ENCODE measurements at regions not wholly inside any gene's neighbourhood (a gene's known extent, or its start where the extent isn't known, plus 50 kb on each side); places are given as distances from the start of the nearest gene placed in this dataset.

DNA sequence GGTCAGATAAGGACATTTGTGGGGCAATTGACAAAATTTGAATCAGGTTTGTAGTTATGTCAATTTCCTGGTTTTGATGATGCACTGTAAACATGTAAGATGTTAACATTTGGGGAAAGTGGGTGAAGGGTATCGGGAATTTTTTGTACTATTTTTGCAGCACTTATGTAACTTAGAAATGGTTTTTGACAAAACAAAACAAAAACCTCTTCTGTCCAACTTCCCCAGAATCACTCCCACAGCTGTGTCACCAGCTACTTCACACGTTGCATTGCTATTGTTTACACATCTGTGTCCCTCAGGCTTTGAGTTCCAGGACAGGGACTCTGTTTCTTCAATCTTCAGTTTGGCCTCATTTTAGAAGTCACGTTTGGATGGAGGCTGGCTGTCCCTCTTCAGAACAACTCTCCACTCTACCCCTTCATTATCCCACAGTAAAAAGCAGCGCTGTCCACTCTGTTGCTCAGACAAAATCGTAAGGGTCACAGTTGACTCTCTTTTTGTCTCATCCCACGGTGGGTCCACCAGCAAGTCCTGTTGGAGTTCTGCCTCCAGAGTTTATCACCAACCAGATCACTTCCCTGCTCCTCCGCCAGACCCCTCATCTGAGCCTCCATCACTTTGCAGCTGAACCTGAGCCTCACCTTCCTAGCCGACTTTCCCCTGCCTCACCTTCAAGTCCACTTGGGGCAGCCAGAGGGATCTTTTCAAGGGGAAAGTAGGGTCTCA lies 63.2 kb downstream of the NENF start:
- Mint-ChIP-seq H3K36me3 (ENCODE audit: insufficient read depth in 2 of 2) (no peaks in the 10 kb centered on the region), H3K4me3 (no peak overlapping the region), H3K27me3 (ENCODE audit: low read depth) (peaks cover 42% of the 10 kb centered on the region), H3K27ac (no peak overlapping the region), H3K9me3 (no peaks in the 10 kb centered on the region), H3K4me1 (ENCODE audit: low read depth) (no peaks in the 10 kb centered on the region)
- ATAC-seq (replicated peaks in 1 of 2) (no peak), DNase-seq (no peak)

DNA sequence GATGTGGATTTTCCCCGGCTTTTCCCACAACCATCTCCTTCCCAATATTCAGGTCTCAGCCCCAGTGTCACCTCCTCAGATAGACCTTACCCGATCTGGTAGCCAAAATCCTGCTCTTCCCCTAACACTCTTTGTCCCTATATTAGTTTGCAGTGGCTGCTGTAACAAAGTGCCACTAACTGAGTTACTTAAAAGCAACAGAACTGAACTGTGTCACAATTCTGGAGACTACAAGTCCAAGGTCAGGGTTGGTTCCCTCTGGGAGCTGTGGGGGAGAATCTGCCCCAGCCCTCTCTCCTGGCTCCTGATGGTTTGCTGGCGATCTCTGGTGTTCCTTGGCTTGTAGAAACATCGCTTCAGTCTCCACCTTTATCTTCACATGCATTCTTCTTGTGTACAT lies 64.0 kb downstream of the NENF start:
- no peak overlapping the region for H3K27ac Mint-ChIP-seq
- H3K27me3 Mint-ChIP-seq (ENCODE audit: low read depth): peaks cover 35% of the 10 kb centered on the region
- no peaks in the 10 kb centered on the region for H3K36me3 Mint-ChIP-seq (ENCODE audit: insufficient read depth in 2 of 2)
- H3K4me3 Mint-ChIP-seq: no peak overlapping the region
- H3K9me3 Mint-ChIP-seq: peaks cover 0 to 3% of the 10 kb centered on the region in 2 donors
- ATAC-seq (replicated peaks in 1 of 2) (no peak), DNase-seq (no peak)
- H3K4me1 Mint-ChIP-seq (ENCODE audit: low read depth): no peaks in the 10 kb centered on the region

DNA sequence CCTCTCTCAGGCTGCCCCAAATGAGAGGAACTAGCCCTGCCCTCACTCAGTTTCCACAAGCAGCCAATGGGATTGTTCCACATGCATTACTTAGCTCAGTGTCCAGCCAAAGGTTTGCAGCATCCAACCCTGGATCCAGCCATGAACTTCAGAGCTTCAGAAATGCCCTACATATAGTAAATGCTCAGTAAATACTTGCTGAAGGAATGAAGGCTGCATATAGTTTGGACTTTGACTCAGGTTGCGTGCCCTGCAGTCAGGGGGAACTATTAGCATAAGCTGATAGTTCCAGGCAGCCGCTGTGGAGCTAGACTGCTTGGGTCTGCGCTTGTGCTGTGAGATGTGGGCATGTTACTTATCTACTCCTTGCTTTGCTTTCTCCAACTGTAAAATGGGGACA lies 64.8 kb downstream of the NENF start:
- ATAC-seq (replicated peaks in 1 of 2) (no peak), DNase-seq (no peak)
- H3K4me3 Mint-ChIP-seq: no peak overlapping the region
- no peak overlapping the region for H3K27ac Mint-ChIP-seq
- no peaks in the 10 kb centered on the region for H3K36me3 Mint-ChIP-seq (ENCODE audit: insufficient read depth in 2 of 2)
- no peaks in the 10 kb centered on the region for H3K4me1 Mint-ChIP-seq (ENCODE audit: low read depth)
- peaks cover 0 to 3% of the 10 kb centered on the region in 2 donors for H3K9me3 Mint-ChIP-seq
- H3K27me3 Mint-ChIP-seq (ENCODE audit: low read depth): peaks cover 30% of the 10 kb centered on the region

DNA sequence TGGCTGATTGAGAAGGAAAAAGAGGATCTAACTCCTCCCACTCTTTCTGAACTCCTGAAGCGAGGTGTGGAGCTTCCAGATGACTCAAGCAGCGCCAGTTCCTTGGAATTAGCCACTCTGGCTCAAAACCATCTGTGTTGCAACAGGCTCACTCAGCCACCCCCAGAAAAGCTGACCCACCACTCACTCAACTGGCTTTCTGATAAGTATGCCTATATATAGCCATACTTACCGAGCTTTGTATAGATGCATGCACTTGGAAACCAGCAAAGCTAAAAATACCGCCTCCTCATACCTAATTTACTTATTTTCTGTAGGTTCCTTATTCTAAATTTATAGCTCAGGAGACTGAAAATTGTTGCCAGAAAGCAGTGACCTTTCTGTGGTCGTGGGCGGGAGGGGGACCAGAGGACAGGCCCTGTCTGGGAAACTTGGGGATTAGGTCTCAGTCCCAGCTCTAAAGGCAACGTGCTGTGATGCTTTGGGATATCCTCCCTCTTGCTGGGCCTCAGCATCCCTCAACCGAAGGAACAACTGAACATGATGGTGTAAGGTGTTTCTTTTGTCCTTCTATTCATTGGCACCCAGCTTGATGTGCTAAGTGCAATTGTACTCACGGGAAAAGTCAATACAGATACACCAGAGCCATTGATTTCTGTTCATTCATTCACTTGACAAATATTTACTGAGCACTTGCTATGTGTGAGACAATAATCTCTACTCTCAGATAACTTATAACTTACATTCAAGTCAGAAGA lies 65.7 kb downstream of the NENF start:
- H3K27ac Mint-ChIP-seq: no peak overlapping the region
- no peak for DNase-seq
- H3K36me3 Mint-ChIP-seq (ENCODE audit: insufficient read depth in 2 of 2): no peaks in the 10 kb centered on the region
- H3K4me1 Mint-ChIP-seq (ENCODE audit: low read depth): no peaks in the 10 kb centered on the region
- no peak for ATAC-seq (replicated peaks in 1 of 2)
- peaks cover 0 to 3% of the 10 kb centered on the region in 2 donors for H3K9me3 Mint-ChIP-seq
- H3K4me3 Mint-ChIP-seq: no peak overlapping the region
- H3K27me3 Mint-ChIP-seq (ENCODE audit: low read depth): peaks cover 30% of the 10 kb centered on the region

DNA sequence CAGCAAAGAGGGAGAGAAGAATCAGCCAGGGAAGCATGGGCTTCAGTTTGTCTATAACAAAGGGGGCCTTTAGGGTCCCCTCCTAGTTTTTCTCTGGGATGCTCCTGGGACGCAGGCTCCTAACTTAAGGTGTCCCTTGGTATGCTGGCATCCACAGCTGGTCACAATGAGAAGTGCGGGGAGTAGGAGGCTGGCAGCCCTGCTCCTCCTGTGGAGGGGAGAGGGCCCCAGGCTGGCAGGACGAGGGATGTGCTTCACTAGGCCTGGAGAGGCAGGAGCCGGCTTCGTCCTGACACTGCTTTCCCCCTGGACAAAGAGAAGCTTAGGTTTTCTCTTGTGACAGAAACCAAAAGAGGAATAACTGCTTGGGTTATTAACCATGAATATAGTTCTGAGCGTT lies 67.6 kb downstream of the NENF start:
- DNase-seq (no peak), ATAC-seq (replicated peaks in 1 of 2) (no peak)
- no peak overlapping the region for H3K27ac Mint-ChIP-seq
- no peak overlapping the region for H3K4me3 Mint-ChIP-seq
- H3K4me1 Mint-ChIP-seq (ENCODE audit: low read depth): no peaks in the 10 kb centered on the region
- peaks cover 0 to 3% of the 10 kb centered on the region in 2 donors for H3K9me3 Mint-ChIP-seq
- peaks cover 30% of the 10 kb centered on the region for H3K27me3 Mint-ChIP-seq (ENCODE audit: low read depth)
- no peaks in the 10 kb centered on the region for H3K36me3 Mint-ChIP-seq (ENCODE audit: insufficient read depth in 2 of 2)

DNA sequence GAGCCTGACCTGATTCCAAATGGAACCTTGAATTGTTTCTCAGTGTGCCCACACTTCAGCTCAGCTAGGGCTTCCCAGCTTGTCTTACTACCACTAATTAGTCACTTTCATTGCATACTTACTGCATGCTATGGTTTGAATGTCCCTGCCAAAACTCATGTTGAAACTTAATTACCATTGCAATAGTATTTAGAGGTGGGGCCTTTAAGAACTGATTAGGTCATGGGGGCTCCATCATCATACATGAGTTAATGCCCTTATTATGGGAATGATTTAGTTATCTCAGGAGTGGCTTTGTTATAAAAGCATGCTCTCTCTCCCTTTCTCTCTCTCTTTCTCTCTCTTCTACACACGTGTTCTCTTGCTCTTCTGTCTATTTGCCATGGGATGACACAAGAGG lies 68.3 kb downstream of the NENF start:
- DNase-seq (no peak), ATAC-seq (replicated peaks in 1 of 2) (no peak)
- H3K9me3 Mint-ChIP-seq: peaks cover 0 to 3% of the 10 kb centered on the region in 2 donors
- no peak overlapping the region for H3K4me3 Mint-ChIP-seq
- H3K27ac Mint-ChIP-seq: no peak overlapping the region
- no peaks in the 10 kb centered on the region for H3K36me3 Mint-ChIP-seq (ENCODE audit: insufficient read depth in 2 of 2)
- H3K4me1 Mint-ChIP-seq (ENCODE audit: low read depth): no peaks in the 10 kb centered on the region
- peaks cover 27% of the 10 kb centered on the region for H3K27me3 Mint-ChIP-seq (ENCODE audit: low read depth)

DNA sequence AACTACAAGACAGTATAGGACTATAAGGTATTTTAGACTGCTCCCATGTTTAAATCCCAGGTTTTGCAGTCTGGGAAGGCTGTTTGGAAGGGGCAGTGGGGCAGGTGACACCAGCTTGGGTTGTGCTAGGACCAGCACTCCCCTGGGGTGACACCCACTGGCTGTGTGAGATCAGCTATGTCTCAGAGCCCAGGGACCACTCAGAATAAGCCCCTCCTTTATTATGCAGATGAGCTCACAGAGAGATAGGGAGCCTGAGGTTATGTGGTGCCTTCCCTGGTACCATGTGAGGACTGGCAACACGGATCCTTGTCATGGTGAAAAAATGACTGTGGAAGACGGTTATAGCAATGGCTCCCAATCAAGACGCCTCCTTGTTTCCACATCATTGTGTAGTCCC lies 71.0 kb downstream of the NENF start:
- Mint-ChIP-seq H3K4me1 (ENCODE audit: low read depth) (no peaks in the 10 kb centered on the region), H3K27ac (no peak overlapping the region), H3K36me3 (ENCODE audit: insufficient read depth in 2 of 2) (no peaks in the 10 kb centered on the region), H3K27me3 (ENCODE audit: low read depth) (peaks cover 20% of the 10 kb centered on the region), H3K4me3 (no peak overlapping the region), H3K9me3 (peaks cover 0 to 3% of the 10 kb centered on the region in 2 donors)
- DNase-seq (no peak), ATAC-seq (replicated peaks in 1 of 2) (peak; percentile 35 to 57)

DNA sequence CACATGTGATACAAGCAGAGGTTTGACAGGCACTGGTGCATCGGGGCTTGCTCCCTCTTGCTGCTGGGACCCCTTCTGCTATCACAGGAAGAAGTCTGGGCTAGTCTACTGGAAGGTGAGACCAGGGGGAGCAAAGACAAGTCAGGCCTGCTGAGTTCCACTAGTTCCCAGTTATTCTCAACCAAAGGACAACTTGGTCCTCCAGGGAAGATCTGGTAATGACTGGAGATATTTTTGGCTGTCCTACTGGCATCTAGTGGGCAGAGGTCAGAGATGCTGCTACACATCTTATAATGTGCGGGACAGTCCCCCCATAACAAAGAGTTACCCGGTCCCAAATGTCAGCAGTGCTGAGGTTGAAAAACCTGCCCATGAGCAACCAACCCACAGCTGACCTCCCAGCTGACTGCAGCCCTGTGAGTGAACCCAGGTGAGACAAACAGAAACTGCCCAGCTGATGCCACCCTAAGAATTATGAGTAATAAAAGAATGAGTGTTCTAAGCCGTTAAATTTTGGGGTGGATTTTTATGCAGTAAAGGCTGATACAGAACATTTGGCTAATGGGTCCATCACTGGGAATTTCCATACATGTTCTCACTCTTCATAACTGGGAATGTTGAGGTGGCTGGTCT lies 71.6 kb downstream of the NENF start:
- H3K9me3 Mint-ChIP-seq: peaks cover 0 to 3% of the 10 kb centered on the region in 2 donors
- H3K27me3 Mint-ChIP-seq (ENCODE audit: low read depth): peaks cover 15% of the 10 kb centered on the region
- ATAC-seq (replicated peaks in 1 of 2): peak; percentile 74 to 87
- no peak overlapping the region for H3K27ac Mint-ChIP-seq
- H3K4me3 Mint-ChIP-seq: no peak overlapping the region
- H3K4me1 Mint-ChIP-seq (ENCODE audit: low read depth): no peaks in the 10 kb centered on the region
- no peaks in the 10 kb centered on the region for H3K36me3 Mint-ChIP-seq (ENCODE audit: insufficient read depth in 2 of 2)
- DNase-seq: peak; percentile 23

DNA sequence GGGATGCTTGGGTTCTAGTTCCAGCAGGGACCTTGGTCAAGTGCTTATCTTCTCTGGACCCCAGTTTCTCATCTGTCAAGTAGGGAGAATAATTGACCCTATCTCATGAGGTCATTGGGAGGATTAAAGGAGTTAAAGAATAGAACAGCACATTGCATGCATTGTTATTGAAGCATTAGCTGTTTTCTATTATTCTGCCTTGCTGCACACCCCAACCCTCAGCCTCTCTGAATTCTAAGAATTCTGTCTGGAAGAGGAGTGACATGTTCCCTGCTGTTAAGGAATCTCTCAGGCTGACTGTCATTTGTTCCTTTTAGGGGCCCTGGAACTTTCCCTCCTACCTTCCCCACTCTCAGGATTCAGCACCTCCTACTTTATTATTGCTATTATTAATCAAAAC lies 73.9 kb downstream of the NENF start:
- no peak for ATAC-seq (replicated peaks in 1 of 2)
- no peak for DNase-seq
- Mint-ChIP-seq H3K27ac (peak overlapping the region; percentile 31), H3K4me3 (no peak overlapping the region), H3K27me3 (ENCODE audit: low read depth) (peaks cover 12% of the 10 kb centered on the region), H3K9me3 (no peaks in the 10 kb centered on the region), H3K4me1 (ENCODE audit: low read depth) (no peaks in the 10 kb centered on the region), H3K36me3 (ENCODE audit: insufficient read depth in 2 of 2) (no peaks in the 10 kb centered on the region)

DNA sequence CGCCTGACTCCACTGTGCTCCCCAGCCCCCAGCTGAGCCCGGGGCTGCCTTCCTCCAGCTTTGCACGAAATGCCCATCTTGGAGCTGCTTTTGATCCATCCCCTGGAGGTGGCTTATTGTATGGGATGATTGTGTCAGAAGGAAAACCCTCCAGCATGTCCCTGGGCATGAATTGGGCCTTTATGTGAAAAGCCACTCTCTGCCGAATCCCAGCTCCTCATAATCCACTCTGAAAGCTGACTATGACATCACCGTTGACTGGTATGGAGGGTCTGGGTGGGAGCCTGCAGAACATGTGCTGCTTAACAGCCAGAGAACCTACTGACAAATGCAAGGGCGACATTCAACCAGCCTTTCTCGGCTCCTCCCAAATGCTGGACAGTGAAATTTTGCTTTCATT lies 74.6 kb downstream of the NENF start:
- ATAC-seq (replicated peaks in 1 of 2) (no peak), DNase-seq (no peak)
- Mint-ChIP-seq H3K4me1 (ENCODE audit: low read depth) (peaks cover under 1% of the 10 kb centered on the region), H3K36me3 (ENCODE audit: insufficient read depth in 2 of 2) (no peaks in the 10 kb centered on the region), H3K27ac (no peak overlapping the region), H3K9me3 (no peaks in the 10 kb centered on the region), H3K4me3 (no peak overlapping the region), H3K27me3 (ENCODE audit: low read depth) (peaks cover 19% of the 10 kb centered on the region)

DNA sequence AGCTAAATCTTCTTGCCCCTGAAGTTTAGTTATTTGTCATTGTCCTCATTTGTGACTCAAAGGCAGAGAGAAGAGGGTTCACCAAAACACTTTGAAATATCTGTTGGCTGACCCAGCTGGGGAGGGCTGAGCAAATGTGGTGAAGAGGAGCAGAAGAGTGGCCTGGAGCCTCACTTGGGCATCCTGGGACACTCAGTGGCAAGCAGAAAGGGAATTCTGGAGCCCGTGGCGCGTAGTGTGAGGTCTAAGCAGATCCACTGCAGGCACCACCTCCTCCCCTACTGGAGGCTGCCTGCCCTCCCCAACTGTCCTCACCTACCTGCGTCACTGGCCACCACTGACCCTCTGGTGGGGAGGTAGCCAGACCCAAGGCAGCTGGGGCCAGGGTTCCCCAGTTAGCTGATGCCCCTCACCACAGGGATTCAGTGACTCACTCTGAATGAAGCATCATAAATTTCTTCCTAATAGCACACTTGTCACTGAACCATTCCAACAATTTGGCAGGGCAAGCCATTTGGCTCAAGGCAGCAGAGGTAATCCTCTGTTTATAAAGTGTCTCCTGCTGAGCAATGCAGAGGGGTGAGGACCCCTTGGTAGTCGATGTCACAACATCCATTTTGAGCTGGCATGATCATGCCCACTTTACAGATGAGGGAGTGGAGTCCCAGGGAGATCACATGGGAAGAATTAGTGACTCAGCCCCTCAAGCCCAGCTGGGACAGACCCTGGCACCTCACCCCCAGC lies 80.3 kb downstream of the NENF start:
- H3K36me3 Mint-ChIP-seq (ENCODE audit: insufficient read depth in 2 of 2): peaks cover 0 to 1% of the 10 kb centered on the region in 2 donors
- no peak for DNase-seq
- H3K27ac Mint-ChIP-seq: no peak overlapping the region
- ATAC-seq (replicated peaks in 1 of 2): peak; percentile 53 to 60
- peak overlapping the region in 1 of 2 donors; percentile 3 for H3K4me3 Mint-ChIP-seq
- peaks cover 9% of the 10 kb centered on the region for H3K4me1 Mint-ChIP-seq (ENCODE audit: low read depth)
- H3K9me3 Mint-ChIP-seq: no peaks in the 10 kb centered on the region
- peaks cover 61% of the 10 kb centered on the region for H3K27me3 Mint-ChIP-seq (ENCODE audit: low read depth)

DNA sequence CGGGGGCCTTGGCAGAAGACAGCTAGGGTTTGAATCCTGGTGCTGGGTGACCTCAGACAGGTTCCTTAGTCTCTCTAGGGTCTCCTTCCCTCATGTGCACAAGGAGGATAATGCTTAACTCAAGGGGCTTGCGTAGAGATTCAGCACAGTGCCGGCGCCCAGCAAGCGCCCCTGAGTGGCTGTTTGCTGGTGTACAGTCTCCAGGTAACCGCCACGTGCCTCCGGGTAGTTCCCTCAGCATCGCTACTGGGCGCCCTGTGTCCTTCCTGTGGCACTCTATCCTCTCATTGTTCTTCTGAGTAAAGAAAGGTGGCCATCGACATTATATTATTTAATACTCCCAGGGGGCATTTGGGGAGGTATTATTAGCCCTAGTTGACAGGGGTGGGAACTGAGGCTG lies 80.9 kb downstream of the NENF start:
- no peaks in the 10 kb centered on the region for H3K9me3 Mint-ChIP-seq
- ATAC-seq (replicated peaks in 1 of 2): no peak
- H3K4me3 Mint-ChIP-seq: peak overlapping the region in 1 of 2 donors; percentile 27
- no peak for DNase-seq
- H3K4me1 Mint-ChIP-seq (ENCODE audit: low read depth): peaks cover 9% of the 10 kb centered on the region
- H3K27ac Mint-ChIP-seq: no peak overlapping the region
- peaks cover 62% of the 10 kb centered on the region for H3K27me3 Mint-ChIP-seq (ENCODE audit: low read depth)
- H3K36me3 Mint-ChIP-seq (ENCODE audit: insufficient read depth in 2 of 2): peaks cover 0 to 1% of the 10 kb centered on the region in 2 donors

Data from activated T-cell treated with anti-CD3 and anti-CD28 coated beads, Interleukin-2, amount 50 U/mL, for 72 hours (primary cell).